Hepatic stellate cell (primary cell): ENCODE measurements at regions not wholly inside any gene's neighbourhood (a gene's known extent, or its start where the extent isn't known, plus 50 kb on each side); places are given as distances from the start of the nearest gene placed in this dataset.
"Not testable (repeated sequence)": the region's sequence is repeated elsewhere in the genome, so short reads cannot be mapped to it uniquely, and the experiment has no call there.

ENCODE experiments used
- DNase-seq: peaks from one replicate; pipeline ENCODE4 v3.0.0; 2011; ENCODE audit warnings: low spot score

GRCh38 chr12:19775241-19775640, 335.9 kb downstream of the AEBP2 start:
- DNase-seq = no peak

DNA sequence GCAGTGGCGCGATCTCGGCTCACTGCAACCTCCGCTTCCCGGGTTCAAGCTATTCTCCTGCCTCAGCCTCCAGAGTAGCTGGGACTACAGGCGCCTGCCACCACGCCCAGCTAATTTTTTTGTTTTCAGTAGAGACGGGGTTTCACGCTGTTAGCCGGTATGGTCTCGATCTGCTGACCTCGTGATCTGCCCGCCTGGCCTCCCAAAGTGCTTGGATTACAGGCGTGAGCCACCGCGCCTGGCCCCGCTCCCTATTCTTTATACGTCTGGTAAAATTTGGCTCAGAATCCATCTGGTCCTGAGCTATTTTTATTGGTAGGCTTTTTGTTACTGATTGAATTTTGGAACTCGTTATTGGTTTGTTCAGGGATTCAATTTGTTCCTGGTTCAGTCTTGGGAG, 336.7 kb downstream of the AEBP2 start:
- DNase-seq = not testable (repeated sequence)

DNA sequence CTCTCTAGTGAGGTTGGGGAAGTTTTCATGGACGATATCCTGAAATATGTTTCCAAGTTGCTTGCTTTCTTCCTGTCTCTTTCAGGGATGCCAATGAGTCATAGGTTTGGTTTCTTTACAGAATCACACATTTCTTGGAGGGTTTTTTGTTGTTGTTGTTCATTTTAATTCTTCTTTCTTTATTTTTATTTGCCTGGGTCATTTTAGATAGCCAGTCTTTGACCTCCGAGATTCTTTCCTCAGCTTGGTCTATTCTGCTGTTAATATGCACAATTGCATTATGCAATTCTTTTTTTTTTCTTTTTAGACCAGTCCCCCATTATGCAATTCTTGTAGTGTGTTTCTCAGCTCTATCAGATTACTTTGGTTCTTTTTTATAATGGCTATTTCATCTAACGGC, 338.9 kb downstream of the AEBP2 start:
- no peak for DNase-seq

GRCh38 chr12:19778797-19779196, 339.5 kb downstream of the AEBP2 start:
- DNase-seq = no peak

DNA sequence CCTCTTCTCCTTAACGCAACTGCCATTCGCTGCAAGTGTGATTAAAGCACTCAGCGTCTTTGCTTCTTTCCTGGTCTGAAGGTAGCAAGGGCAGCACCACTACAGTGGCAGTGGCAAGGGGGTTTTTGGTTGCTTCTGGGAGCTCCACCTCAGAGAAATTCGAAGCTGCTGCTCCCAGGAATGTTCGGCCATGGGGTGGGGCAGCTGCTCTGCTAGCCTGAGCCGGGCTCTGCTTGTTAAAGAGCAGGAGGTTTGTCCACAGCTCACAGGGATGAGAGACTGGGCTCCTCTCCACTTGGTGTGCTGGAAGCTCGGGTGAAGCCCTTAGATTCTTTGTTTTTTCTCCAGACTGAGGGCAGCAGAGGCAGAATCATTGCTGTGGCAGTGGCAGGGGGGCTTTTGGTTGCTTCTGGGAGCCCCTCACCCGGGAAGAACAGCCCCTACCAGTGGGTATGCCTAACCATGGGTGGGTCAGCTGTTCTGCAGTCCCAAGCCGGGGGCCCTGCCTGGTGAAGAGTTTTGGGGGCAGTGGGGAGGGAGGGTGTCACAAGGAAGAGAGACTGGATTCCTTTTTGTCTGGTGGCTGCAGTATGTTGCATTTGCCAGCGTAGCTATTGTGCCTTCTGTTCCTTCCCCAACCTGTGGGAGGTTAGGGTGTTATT, 340.2 kb downstream of the AEBP2 start:
- DNase-seq = peak; percentile 15

GRCh38 chr12:19780460-19780859, 341.2 kb downstream of the AEBP2 start:
- no peak for DNase-seq

- no peak for DNase-seq
These were observed 344.5 kb downstream of the AEBP2 start for GRCh38 chr12:19783547-19784444.

DNA sequence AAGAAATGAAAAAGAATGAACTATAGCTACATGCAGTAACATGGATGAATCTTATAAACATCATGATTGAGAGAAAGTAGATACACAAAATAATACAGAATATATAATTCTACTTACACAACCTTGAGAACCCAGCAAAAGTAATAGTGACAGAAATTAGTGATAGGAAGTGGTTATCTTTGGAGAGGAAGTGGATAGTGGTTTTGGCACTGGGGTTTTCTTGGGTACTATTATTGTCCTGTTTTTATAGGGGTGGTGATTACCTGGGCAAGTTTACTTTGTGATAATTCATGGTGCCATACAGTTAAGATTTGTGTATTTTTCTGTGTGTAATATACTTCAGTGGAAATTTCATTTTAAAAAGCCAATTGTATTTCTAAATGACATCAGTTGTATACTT, 352.7 kb downstream of the AEBP2 start:
- no peak for DNase-seq

- no peak for DNase-seq
These were observed 354.8 kb downstream of the AEBP2 start for GRCh38 chr12:19794116-19794515.

- DNase-seq = no peak
These were observed 359.9 kb downstream of the AEBP2 start for GRCh38 chr12:19799216-19799615.

DNA sequence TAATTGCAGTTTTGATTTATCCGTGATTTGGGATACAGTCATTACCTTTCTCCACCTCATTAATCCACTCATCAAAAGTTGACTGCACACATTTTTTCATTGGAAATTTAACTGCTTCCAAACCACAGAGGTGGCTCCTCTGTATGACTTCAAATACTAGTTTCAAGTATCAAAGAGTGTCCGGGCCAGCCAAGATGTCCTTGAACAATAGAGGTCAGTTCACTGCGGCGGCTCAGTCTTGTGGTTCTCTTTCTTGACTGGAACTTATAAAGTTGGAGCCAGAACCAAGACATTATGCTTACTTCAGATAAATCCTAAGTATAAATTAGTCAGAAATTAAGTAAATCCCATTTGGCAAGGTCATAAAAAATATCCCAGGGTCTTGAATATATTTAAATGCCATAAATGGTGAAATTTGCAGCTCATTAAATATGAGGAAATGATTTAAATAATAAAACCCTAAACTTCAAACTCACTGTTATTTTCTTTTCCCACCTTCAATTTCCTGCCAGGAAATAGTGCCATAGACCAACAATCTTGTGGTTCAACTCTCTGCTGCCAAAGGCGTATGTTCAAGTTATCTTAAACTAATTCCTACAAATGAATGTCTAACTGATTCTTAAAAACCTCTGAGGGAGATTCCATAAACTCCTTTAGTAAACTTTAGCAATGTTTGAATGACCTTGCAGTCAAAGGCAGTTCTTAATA, 360.8 kb downstream of the AEBP2 start:
- DNase-seq = no peak

DNA sequence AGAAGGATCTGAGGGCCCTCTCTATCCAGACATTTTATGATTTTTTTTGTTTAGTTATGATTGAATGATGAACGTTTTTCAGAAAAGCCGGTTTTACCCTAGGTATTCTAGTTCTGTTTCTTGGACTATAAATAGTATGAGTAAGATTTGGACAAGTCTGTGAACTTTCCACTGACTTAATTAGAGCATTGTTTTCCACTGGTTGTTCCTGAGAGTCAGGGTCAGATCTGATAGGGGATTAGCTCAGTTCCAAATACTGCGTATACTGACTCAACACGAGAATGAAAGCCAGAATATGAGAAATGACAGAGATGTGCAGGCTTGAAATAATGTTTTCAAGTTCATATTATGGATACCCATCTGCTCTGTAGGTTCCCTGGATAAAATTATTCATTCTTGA, 361.6 kb downstream of the AEBP2 start:
- no peak for DNase-seq

GRCh38 chr12:19801941-19802340, 362.6 kb downstream of the AEBP2 start:
- no peak for DNase-seq

- no peak for DNase-seq
These were observed 363.6 kb downstream of the AEBP2 start for GRCh38 chr12:19802915-19803314.

DNA sequence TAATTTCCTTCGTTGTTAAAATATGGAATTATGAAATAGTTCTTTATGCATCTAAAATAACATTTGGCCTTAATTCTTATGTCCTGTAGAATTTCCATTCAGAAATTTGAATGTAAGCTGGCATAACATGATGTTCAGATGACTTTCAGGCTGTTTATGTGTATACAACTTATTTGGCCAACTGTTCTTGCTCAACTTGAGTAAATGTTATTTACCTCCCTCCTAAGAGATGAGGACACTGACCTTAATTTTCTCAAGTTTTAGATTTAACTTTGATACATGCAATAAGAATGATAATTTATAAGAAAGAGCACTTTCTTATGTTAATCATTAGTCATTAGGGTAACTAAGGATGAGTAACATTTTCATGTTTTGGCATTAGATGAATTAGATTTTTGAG, 365.4 kb downstream of the AEBP2 start:
- no peak for DNase-seq

DNA sequence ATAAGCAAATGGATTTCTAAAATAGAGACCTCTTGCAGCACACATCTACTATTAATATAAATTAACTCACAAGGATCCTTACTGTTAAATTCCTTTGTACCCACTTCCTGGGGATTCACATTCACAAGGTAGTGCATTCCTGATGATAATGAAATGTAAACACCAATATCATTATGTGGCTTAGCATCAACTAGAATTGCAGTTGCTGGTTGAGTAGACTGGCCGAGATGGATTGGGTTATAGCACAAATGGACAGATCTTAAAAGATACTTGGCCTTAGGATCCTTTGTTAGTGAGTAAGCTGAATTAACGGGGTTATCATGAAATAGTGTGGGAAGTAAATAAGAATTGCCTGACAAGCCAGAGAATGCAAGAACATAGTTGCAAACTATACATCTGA, 369.1 kb downstream of the AEBP2 start:
- DNase-seq = no peak

DNA sequence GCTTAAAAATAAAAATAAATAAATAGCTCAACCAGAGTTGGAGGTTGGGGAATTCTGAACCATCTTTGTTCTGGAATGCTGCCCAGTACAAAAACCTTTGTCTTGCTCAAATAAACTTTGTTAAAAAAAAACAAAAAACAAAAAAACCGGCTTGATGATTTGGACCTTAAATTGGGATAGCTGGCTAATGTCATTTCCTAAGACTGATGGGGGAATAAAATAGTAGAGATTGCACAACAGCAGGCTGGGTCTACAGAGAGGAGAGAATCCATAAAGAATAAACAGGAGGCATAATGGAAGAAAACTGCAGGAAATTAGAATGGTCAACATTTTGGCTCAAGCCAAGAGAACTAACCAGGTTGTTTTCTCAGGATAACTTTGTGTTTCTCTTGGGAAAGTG, 370.9 kb downstream of the AEBP2 start:
- no peak for DNase-seq

- DNase-seq = no peak
These were observed 372.6 kb downstream of the AEBP2 start for GRCh38 chr12:19811922-19812321.

GRCh38 chr12:19819231-19819630, 379.9 kb downstream of the AEBP2 start:
- no peak for DNase-seq

GRCh38 chr12:19822476-19822875, 383.2 kb downstream of the AEBP2 start:
- DNase-seq = no peak

GRCh38 chr12:19823326-19823725, 384.0 kb downstream of the AEBP2 start:
- DNase-seq = not testable (repeated sequence)

GRCh38 chr12:19826980-19827550, 387.8 kb downstream of the AEBP2 start:
- no peak for DNase-seq
